Nephron progenitor cell (in vitro differentiated cells): ENCODE measurements at regions not wholly inside any gene's neighbourhood (a gene's known extent, or its start where the extent isn't known, plus 50 kb on each side); places are given as distances from the start of the nearest gene placed in this dataset.

Experiments used
- DNase-seq: peaks from one replicate; pipeline ENCODE4 v3.0.0; 2021
- H3K27ac Mint-ChIP-seq: 2 replicates; pipeline ENCODE4 v1.8.0; 2021; ENCODE audit warnings: mild to moderate bottlenecking, moderate library complexity, mixed read lengths
- H3K27me3 Mint-ChIP-seq: 2 replicates; pipeline ENCODE4 v1.8.0; 2021; ENCODE audit warnings: mild to moderate bottlenecking, low read depth, mixed read lengths; ENCODE audit not compliant: poor library complexity
- H3K36me3 Mint-ChIP-seq: 2 replicates; pipeline ENCODE4 v1.8.0; 2021; ENCODE audit warnings: low read depth, mixed read lengths
- H3K4me1 Mint-ChIP-seq: 2 replicates; pipeline ENCODE4 v1.8.0; 2021; ENCODE audit warnings: mixed read lengths
- H3K4me3 Mint-ChIP-seq: 2 replicates; pipeline ENCODE4 v1.8.0; 2021; ENCODE audit warnings: mild to moderate bottlenecking, moderate library complexity, mixed read lengths
- H3K9me3 Mint-ChIP-seq: 2 replicates; pipeline ENCODE4 v1.8.0; 2021; ENCODE audit warnings: mild to moderate bottlenecking, moderate library complexity, mixed read lengths
- CTCF ChIP-seq: fragments of 200-600 bp; sonication (generic); IDR thresholded peaks from 2 replicates; pipeline ENCODE4 v1.5.0; 2021; ENCODE audit warnings: antibody characterized with exemption

GRCh38 chr11:32487270-32487669 lies 51.9 kb upstream of the WT1 start:
- peaks cover 6% of the 10 kb centered on the region for H3K9me3 Mint-ChIP-seq
- DNase-seq: no peak
- H3K4me3 Mint-ChIP-seq: no peak overlapping the region
- H3K36me3 Mint-ChIP-seq: no peaks in the 10 kb centered on the region
- H3K27ac Mint-ChIP-seq: no peak overlapping the region
- H3K27me3 Mint-ChIP-seq: peaks cover 8% of the 10 kb centered on the region
- no peak for TF ChIP-seq CTCF
- H3K4me1 Mint-ChIP-seq: peaks cover 18% of the 10 kb centered on the region

GRCh38 chr11:32485733-32486132 lies 50.4 kb upstream of the WT1 start:
- no peaks in the 10 kb centered on the region for H3K36me3 Mint-ChIP-seq
- no peaks in the 10 kb centered on the region for H3K9me3 Mint-ChIP-seq
- no peak for DNase-seq
- H3K4me1 Mint-ChIP-seq: peaks cover 27% of the 10 kb centered on the region
- no peak overlapping the region for H3K27ac Mint-ChIP-seq
- no peak for TF ChIP-seq CTCF
- H3K4me3 Mint-ChIP-seq: no peak overlapping the region
- peaks cover 8% of the 10 kb centered on the region for H3K27me3 Mint-ChIP-seq
